NCI-H2107 treated with DMSO at 0.1 percent for 48 hours (cell line): ENCODE measurements at regions not wholly inside any gene's neighbourhood (a gene's known extent, or its start where the extent isn't known, plus 50 kb on each side); places are given as distances from the start of the nearest gene placed in this dataset.
"Not testable (repeated sequence)": the region's sequence is repeated elsewhere in the genome, so short reads cannot be mapped to it uniquely, and the experiment has no call there.

Experiments used
- DNase-seq: peaks from one replicate; lab custom pipeline; 2025; ENCODE audit not compliant: unreplicated experiment; lab: John Stamatoyannopoulos, UW

GRCh38 chr12:31215518-31216232 lies 110.3 kb downstream of the SINHCAF start:
- DNase-seq = peak; percentile 40

GRCh38 chr12:31216479-31216878 lies 109.5 kb downstream of the SINHCAF start:
- DNase-seq = no peak

GRCh38 chr12:31217356-31218130 lies 108.4 kb downstream of the SINHCAF start:
- no peak for DNase-seq

GRCh38 chr12:31218203-31219025 lies 107.5 kb downstream of the SINHCAF start:
- DNase-seq = peak; percentile 50

GRCh38 chr12:31219521-31219920 lies 106.4 kb downstream of the SINHCAF start:
- DNase-seq = no peak

GRCh38 chr12:31220061-31220460 lies 105.9 kb downstream of the SINHCAF start:
- no peak for DNase-seq

GRCh38 chr12:31220633-31221550 lies 105.1 kb downstream of the SINHCAF start:
- no peak for DNase-seq

- no peak for DNase-seq
These were observed 104.4 kb downstream of the SINHCAF start for GRCh38 chr12:31221551-31221945.

GRCh38 chr12:31222620-31223222 lies 103.2 kb downstream of the SINHCAF start:
- no peak for DNase-seq

GRCh38 chr12:31223640-31224039 lies 102.3 kb downstream of the SINHCAF start:
- DNase-seq = not testable (repeated sequence)

- DNase-seq = no peak
These were observed 101.0 kb downstream of the SINHCAF start for GRCh38 chr12:31224768-31225448.

GRCh38 chr12:31225656-31226535 lies 100.1 kb downstream of the SINHCAF start:
- no peak for DNase-seq

- no peak for DNase-seq
These were observed 99.3 kb downstream of the SINHCAF start for GRCh38 chr12:31226639-31227038.

- DNase-seq = no peak
These were observed 98.5 kb downstream of the SINHCAF start for GRCh38 chr12:31227401-31227981.

- no peak for DNase-seq
These were observed 96.8 kb downstream of the SINHCAF start for GRCh38 chr12:31228811-31229792.

- DNase-seq = no peak
These were observed 95.9 kb downstream of the SINHCAF start for GRCh38 chr12:31230004-31230403.
